ENCODE measurements at regions not wholly inside any gene's neighbourhood (a gene's known extent, or its start where the extent isn't known, plus 50 kb on each side); places are given as distances from the start of the nearest gene placed in this dataset.

DNA sequence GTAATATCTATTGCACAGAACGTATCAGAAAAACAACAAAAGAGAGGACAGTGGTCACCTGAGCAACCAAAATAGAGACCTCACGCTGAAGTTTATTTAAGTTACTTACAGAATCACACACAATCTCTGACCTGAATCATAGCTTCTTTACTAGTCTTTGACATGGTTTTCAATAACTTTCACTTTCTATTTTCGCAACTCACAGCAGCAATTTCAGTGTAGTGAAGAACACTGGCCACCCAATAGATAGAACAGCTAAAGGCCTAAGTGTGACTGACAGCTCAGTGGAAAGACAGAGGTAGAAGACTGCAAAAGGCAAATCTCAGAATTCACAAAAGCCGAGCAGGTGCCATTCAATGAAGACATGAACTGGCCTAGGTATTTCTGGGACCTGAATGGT lies 435.6 kb upstream of the CHRM3 start:
- 10% methylated on average over 4 of the region's 4 CpGs for WGBS

GRCh38 chr1:238950017-238950416 lies 436.4 kb upstream of the CHRM3 start:
- Histone ChIP-seq H3K27ac (ENCODE audit: low read depth in 1 of 2, low read length in 2 of 2) (no peak overlapping the region), H3K4me1 (ENCODE audit: control insufficient read depth in 4 of 4, insufficient read depth in 4 of 4, low read length in 3 of 4) (peaks cover 0 to 10% (median 6%) of the 10 kb centered on the region in 4 donors), H3K9ac (ENCODE audit: low read depth in 1 of 2, low read length in 2 of 2) (no peak overlapping the region), H3K4me3 (ENCODE audit: low read depth in 1 of 3, low read length in 3 of 3) (no peak overlapping the region), H3K36me3 (ENCODE audit: control insufficient read depth in 4 of 4, insufficient read depth in 3 of 4, low read depth in 1 of 4, low read length in 3 of 4) (no peaks in the 10 kb centered on the region), H3K9me3 (ENCODE audit: control insufficient read depth in 4 of 4, low read length in 3 of 4) (no peaks in the 10 kb centered on the region), H3K27me3 (ENCODE audit: control insufficient read depth in 4 of 4, insufficient read depth in 4 of 4, low read length in 3 of 4) (no peaks in the 10 kb centered on the region)
- TF ChIP-seq YY1 (IDR thresholded peaks at IDR 0.05) (no peak), GABPA (IDR thresholded peaks at IDR 0.05 in 1 of 2, conservative IDR thresholded peaks at IDR 0.05 in 1 of 2) (no peak), RAD21 (IDR thresholded peaks at IDR 0.05) (no peak), FOXA2 (IDR thresholded peaks at IDR 0.05) (no peak), RXRA (IDR thresholded peaks at IDR 0.05) (no peak), FOXA1 (IDR thresholded peaks at IDR 0.05) (no peak), CTCF (IDR thresholded peaks at IDR 0.05; ENCODE audit: low read depth, low read length, missing input control) (no peak), SP1 (IDR thresholded peaks at IDR 0.05) (no peak), JUND (IDR thresholded peaks at IDR 0.05) (no peak), TAF1 (conservative IDR thresholded peaks at IDR 0.05) (no peak), EGR1 (IDR thresholded peaks at IDR 0.05; ENCODE audit: low read depth in 2 of 2) (no peak), HNF4A (conservative IDR thresholded peaks at IDR 0.05) (no peak), HNF4G (IDR thresholded peaks at IDR 0.05) (no peak), NR2F2 (IDR thresholded peaks at IDR 0.05) (no peak)
- TF ChIP-seq, protein P1, sequence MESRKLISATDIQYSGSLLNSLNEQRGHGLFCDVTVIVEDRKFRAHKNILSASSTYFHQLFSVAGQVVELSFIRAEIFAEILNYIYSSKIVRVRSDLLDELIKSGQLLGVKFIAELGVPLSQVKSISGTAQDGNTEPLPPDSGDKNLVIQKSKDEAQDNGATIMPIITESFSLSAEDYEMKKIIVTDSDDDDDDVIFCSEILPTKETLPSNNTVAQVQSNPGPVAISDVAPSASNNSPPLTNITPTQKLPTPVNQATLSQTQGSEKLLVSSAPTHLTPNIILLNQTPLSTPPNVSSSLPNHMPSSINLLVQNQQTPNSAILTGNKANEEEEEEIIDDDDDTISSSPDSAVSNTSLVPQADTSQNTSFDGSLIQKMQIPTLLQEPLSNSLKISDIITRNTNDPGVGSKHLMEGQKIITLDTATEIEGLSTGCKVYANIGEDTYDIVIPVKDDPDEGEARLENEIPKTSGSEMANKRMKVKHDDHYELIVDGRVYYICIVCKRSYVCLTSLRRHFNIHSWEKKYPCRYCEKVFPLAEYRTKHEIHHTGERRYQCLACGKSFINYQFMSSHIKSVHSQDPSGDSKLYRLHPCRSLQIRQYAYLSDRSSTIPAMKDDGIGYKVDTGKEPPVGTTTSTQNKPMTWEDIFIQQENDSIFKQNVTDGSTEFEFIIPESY (IDR thresholded peaks at IDR 0.05), result no peak
- TF ChIP-seq, protein P2, sequence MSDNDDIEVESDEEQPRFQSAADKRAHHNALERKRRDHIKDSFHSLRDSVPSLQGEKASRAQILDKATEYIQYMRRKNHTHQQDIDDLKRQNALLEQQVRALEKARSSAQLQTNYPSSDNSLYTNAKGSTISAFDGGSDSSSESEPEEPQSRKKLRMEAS (IDR thresholded peaks at IDR 0.05), result no peak
- TF ChIP-seq, protein P3, sequence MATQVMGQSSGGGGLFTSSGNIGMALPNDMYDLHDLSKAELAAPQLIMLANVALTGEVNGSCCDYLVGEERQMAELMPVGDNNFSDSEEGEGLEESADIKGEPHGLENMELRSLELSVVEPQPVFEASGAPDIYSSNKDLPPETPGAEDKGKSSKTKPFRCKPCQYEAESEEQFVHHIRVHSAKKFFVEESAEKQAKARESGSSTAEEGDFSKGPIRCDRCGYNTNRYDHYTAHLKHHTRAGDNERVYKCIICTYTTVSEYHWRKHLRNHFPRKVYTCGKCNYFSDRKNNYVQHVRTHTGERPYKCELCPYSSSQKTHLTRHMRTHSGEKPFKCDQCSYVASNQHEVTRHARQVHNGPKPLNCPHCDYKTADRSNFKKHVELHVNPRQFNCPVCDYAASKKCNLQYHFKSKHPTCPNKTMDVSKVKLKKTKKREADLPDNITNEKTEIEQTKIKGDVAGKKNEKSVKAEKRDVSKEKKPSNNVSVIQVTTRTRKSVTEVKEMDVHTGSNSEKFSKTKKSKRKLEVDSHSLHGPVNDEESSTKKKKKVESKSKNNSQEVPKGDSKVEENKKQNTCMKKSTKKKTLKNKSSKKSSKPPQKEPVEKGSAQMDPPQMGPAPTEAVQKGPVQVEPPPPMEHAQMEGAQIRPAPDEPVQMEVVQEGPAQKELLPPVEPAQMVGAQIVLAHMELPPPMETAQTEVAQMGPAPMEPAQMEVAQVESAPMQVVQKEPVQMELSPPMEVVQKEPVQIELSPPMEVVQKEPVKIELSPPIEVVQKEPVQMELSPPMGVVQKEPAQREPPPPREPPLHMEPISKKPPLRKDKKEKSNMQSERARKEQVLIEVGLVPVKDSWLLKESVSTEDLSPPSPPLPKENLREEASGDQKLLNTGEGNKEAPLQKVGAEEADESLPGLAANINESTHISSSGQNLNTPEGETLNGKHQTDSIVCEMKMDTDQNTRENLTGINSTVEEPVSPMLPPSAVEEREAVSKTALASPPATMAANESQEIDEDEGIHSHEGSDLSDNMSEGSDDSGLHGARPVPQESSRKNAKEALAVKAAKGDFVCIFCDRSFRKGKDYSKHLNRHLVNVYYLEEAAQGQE (IDR thresholded peaks at IDR 0.05), result no peak
- TF ChIP-seq, protein P4, sequence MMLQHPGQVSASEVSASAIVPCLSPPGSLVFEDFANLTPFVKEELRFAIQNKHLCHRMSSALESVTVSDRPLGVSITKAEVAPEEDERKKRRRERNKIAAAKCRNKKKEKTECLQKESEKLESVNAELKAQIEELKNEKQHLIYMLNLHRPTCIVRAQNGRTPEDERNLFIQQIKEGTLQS (IDR thresholded peaks at IDR 0.05), result no peak
- DNase-seq (ENCODE audit: low spot score), result no peak
- 97% methylated on average over 3 of the region's 3 CpGs for WGBS

More for the DNA sequence above, 435.6 kb upstream of the CHRM3 start:
- Histone ChIP-seq H3K27me3 (ENCODE audit: control insufficient read depth in 4 of 4, insufficient read depth in 4 of 4, low read length in 3 of 4) (no peaks in the 10 kb centered on the region), H3K9ac (ENCODE audit: low read depth in 1 of 2, low read length in 2 of 2) (peak overlapping the region in 1 of 2 donors; percentile 33), H3K4me3 (ENCODE audit: low read depth in 1 of 3, low read length in 3 of 3) (peak overlapping the region; percentile 20 to 51 (median 34)), H3K9me3 (ENCODE audit: control insufficient read depth in 4 of 4, low read length in 3 of 4) (no peaks in the 10 kb centered on the region), H3K27ac (ENCODE audit: low read depth in 1 of 2, low read length in 2 of 2) (no peak overlapping the region), H3K4me1 (ENCODE audit: control insufficient read depth in 4 of 4, insufficient read depth in 4 of 4, low read length in 3 of 4) (peaks cover 0 to 10% (median 6%) of the 10 kb centered on the region in 4 donors), H3K36me3 (ENCODE audit: control insufficient read depth in 4 of 4, insufficient read depth in 3 of 4, low read depth in 1 of 4, low read length in 3 of 4) (no peaks in the 10 kb centered on the region)
- DNase-seq (ENCODE audit: low spot score), result no peak
- TF ChIP-seq, protein P1 (IDR thresholded peaks at IDR 0.05), result no peak
- TF ChIP-seq RXRA (IDR thresholded peaks at IDR 0.05), result no peak
- no peak for TF ChIP-seq NR2F2 (IDR thresholded peaks at IDR 0.05)
- TF ChIP-seq GABPA (IDR thresholded peaks at IDR 0.05 in 1 of 2, conservative IDR thresholded peaks at IDR 0.05 in 1 of 2), result no peak
- no peak for TF ChIP-seq FOXA2 (IDR thresholded peaks at IDR 0.05)
- no peak for TF ChIP-seq HNF4G (IDR thresholded peaks at IDR 0.05)
- peak; percentile 27 for TF ChIP-seq YY1 (IDR thresholded peaks at IDR 0.05)
- no peak for TF ChIP-seq JUND (IDR thresholded peaks at IDR 0.05)
- peak in 1 of 2 donors; percentile 7 for TF ChIP-seq HNF4A (conservative IDR thresholded peaks at IDR 0.05)
